Mucosa of stomach (tissue), 1 donor: ENCODE measurements at regions not wholly inside any gene's neighbourhood (a gene's known extent, or its start where the extent isn't known, plus 50 kb on each side); places are given as distances from the start of the nearest gene placed in this dataset.

Source experiments
- H3K27me3 ChIP-seq: one replicate; pipeline ENCODE4 v1.7.0; 2013; ENCODE audit warnings: mild to moderate bottlenecking, low read length; ENCODE audit not compliant: control insufficient read depth, insufficient read depth
- H3K36me3 ChIP-seq: one replicate; pipeline ENCODE4 v1.7.0; 2013; ENCODE audit warnings: low read length; ENCODE audit not compliant: control insufficient read depth, insufficient read depth
- H3K4me1 ChIP-seq: one replicate; pipeline ENCODE4 v1.7.0; 2013; ENCODE audit warnings: mild to moderate bottlenecking, low read length; ENCODE audit not compliant: control insufficient read depth, insufficient read depth
- H3K4me3 ChIP-seq: one replicate; pipeline ENCODE4 v1.7.0; 2013; ENCODE audit warnings: low read length
- H3K9ac ChIP-seq: one replicate; pipeline ENCODE4 v1.7.0; 2013; ENCODE audit warnings: mild to moderate bottlenecking, low read length, moderate library complexity
- H3K9me3 ChIP-seq: one replicate; pipeline ENCODE4 v1.7.0; 2013; ENCODE audit warnings: mild to moderate bottlenecking, low read length, moderate library complexity; ENCODE audit not compliant: control insufficient read depth
- donor health status: Pancreatic carcinoma.

DNA sequence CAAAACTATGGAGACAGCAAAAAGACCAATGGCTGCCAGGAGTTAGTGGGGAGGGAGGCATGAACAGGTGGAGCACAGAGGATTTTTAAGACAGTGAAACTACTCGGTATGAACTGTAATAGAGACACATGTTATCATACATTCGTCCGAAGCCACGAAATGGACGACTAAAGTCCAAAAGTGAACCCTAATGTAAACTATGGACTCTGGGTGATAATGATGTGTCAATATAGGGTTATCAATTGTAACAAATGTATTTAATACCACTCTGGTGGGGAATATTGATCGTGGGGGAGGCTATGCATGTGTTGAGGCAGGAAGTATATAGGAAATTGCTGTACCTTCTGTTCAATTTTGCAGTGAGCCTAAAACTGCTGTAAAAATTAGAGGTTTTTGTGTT, 107.0 kb downstream of the CPN2 start:
- H3K9me3 ChIP-seq = no peaks in the 10 kb centered on the region
- no peak overlapping the region for H3K4me3 ChIP-seq
- peaks cover 5% of the 10 kb centered on the region for H3K4me1 ChIP-seq
- no peaks in the 10 kb centered on the region for H3K36me3 ChIP-seq
- H3K27me3 ChIP-seq = no peaks in the 10 kb centered on the region
- H3K9ac ChIP-seq = no peak overlapping the region

DNA sequence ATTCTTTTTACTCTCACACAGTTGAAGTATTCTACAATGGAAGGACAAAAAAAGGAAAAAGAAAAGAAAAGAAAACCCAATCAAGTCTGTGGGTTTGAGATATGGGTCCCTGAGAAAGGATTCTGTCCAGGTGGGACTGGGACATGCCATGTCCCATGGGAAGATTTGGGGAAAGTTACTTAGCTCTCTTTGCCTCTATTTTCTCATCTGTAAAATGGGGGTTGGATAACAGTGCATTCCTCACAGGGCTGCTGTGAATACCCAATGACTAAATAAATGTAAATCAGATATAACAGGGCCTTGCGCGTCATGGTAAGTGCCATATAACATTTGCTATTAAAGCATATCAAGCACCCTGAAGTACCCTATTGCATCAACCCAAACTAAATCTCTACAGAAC, 105.7 kb downstream of the CPN2 start:
- no peak overlapping the region for H3K9ac ChIP-seq
- no peaks in the 10 kb centered on the region for H3K27me3 ChIP-seq
- no peaks in the 10 kb centered on the region for H3K36me3 ChIP-seq
- H3K4me1 ChIP-seq = peaks cover 12% of the 10 kb centered on the region
- no peaks in the 10 kb centered on the region for H3K9me3 ChIP-seq
- no peak overlapping the region for H3K4me3 ChIP-seq

DNA sequence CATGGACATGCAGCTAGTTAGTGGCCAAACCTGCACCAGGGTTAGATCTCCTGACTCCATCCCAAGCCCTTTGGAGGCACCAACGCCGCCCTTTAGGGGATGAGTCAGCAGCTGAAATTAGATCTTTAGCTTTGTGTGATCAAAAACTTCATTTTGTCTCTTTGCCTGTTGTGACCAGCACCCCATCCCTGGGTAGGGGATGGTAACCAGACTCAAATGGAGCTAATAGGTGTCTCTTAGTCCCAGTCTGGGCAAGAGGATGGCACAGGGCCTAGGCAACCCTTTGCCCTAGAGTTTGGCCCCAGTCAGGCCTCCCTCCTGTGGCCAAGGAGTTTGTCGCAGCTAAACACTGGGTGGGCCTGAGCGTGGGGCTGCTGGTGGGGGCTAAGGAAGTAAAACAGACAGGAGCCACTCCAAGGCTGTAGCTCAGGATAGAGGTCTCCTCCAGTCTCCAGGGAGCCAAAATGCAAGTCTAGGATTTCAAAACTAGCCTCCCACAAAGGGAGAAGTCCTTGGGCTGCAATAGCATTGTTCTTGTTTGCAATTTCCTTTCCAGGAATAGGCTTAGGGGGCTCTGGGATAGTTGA, 105.1 kb downstream of the CPN2 start:
- H3K27me3 ChIP-seq = peaks cover 2% of the 10 kb centered on the region
- H3K4me1 ChIP-seq = peaks cover 15% of the 10 kb centered on the region
- H3K36me3 ChIP-seq = no peaks in the 10 kb centered on the region
- no peak overlapping the region for H3K4me3 ChIP-seq
- H3K9ac ChIP-seq = no peak overlapping the region
- H3K9me3 ChIP-seq = no peaks in the 10 kb centered on the region

DNA sequence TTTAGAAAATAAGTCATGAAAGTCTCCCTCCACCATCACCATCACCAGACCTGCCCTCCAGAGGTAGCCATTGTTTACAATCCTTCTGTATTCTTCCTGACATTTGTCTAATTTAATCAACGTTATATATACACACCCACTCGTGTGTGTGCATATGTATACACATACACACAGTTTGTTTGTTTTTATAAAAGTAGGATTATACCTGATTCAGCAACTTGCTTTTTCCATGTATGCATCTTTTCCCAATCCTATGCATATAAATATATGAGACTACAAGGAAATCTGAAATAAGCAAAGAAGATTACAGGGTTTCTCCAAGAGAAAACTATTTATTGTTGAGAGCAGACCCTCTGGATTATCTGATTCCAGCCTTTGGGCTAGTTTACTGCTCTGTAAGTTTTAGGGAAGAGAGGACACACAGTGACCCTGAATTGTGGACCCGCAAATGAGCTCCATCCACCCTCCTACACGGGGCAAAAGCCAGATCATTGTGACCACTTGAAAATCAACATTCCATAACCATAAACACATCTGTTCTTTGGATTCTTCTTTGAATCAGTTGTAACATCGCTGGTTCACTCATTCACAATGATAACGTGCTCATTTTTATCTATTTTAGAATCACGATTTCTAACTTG, 104.3 kb downstream of the CPN2 start:
- Histone ChIP-seq H3K36me3 (no peaks in the 10 kb centered on the region), H3K4me3 (no peak overlapping the region), H3K9me3 (no peaks in the 10 kb centered on the region), H3K4me1 (peaks cover 17% of the 10 kb centered on the region), H3K27me3 (peaks cover 5% of the 10 kb centered on the region), H3K9ac (no peak overlapping the region)

DNA sequence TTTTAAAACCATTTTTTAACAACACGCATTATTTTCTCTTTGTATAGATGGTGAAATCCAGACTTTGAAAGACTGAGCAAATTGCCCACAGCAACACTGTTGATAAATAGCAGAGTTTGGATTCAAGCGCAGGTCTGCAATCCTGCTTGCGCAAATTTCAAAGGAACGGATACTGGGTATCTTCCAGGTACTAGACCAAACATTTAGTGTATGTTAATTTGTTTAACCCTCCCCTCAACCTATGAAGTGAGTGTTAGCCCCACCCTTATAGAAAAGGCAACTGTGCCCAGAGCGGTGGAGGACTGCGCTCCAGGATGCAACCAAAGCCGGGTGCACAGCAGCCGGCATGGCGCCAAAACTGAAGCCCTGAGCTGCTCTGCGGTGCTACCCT, 103.8 kb downstream of the CPN2 start:
- H3K27me3 ChIP-seq = peaks cover 5% of the 10 kb centered on the region
- H3K36me3 ChIP-seq = no peaks in the 10 kb centered on the region
- H3K4me3 ChIP-seq = no peak overlapping the region
- H3K9me3 ChIP-seq = no peaks in the 10 kb centered on the region
- peaks cover 17% of the 10 kb centered on the region for H3K4me1 ChIP-seq
- H3K9ac ChIP-seq = no peak overlapping the region

DNA sequence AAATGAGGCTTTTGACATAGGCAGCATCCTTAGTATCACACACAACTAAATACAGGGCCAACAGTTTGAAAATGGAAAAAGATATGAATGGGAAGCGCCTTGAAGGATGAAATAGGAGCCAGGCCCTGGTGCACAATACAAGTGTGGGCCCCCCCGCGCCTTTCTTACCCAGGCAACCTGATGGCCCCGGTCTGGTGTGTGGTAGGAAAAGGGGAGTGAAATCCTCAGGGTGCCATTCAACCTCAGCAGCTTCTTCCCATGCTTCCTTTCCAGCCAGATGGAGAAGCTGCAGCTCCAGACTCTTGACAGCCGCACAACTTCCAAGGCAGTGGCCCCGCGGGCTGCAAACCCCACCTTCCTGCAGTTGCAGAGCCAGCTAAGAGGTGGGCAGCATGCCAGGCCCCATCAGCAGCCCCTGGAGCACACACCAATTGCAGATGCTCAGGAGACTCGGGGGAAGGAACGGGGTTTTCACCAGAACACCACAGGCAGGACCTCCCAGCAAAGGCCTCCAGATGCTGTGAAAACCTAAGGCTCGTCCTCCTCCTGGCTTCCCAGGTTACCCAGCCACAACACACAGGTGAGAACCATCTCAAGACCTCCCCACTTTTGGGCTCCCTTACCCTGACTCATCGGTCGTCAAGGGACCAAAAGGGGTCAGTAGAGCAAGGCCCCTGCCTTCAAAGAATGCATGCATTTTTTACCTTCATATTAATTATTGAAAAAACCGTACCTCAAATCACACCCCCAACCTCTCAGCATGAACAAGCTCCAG, 101.6 kb downstream of the CPN2 start:
- H3K27me3 ChIP-seq = peaks cover 5% of the 10 kb centered on the region
- H3K9ac ChIP-seq = no peak overlapping the region
- H3K36me3 ChIP-seq = no peaks in the 10 kb centered on the region
- no peaks in the 10 kb centered on the region for H3K9me3 ChIP-seq
- peaks cover 12% of the 10 kb centered on the region for H3K4me1 ChIP-seq
- no peak overlapping the region for H3K4me3 ChIP-seq

DNA sequence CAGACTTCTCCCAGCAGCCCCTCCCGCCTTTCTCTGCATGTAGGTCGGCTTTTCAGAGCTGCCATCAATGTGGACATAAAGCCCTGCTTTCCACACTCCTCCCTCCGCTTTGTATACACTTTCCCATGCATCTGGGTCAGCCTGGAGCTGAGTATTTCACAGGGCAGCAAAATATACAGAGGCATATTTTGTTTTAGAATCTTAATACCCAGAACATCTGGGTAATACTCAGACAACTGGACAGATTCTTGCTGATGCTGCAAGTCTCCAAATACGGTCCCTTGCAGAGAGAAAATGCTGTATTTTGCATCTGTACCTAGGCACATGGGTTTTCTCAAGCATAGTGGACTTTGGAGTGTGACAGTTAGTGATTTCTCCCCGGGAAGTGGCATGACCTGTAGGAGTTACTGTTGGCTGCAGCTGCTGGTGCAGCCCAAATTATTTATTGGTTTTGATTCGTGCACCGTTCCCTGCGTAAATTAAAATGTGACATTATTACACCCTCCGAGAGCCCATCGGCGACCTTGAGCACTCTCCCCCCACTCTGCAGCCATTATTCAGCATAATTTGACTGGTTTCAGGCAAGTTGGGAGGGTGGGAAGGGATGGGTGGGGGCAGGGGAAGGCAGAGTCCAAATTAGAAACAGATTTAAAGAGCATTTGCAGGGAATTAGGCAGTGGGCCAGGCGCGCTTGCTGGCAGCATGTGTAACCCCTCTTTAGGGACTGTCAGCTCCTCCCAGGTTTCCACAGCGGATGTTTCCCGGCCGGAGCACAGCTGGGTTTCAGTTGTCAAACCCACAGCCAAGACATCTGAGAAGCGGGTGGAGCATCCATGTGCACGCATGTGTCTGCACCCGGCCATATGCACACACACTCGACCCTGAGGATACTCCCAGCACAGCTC, 100.8 kb downstream of the CPN2 start:
- no peak overlapping the region for H3K4me3 ChIP-seq
- no peaks in the 10 kb centered on the region for H3K9me3 ChIP-seq
- H3K4me1 ChIP-seq = peaks cover 15% of the 10 kb centered on the region
- no peak overlapping the region for H3K9ac ChIP-seq
- H3K36me3 ChIP-seq = no peaks in the 10 kb centered on the region
- peaks cover 5% of the 10 kb centered on the region for H3K27me3 ChIP-seq

DNA sequence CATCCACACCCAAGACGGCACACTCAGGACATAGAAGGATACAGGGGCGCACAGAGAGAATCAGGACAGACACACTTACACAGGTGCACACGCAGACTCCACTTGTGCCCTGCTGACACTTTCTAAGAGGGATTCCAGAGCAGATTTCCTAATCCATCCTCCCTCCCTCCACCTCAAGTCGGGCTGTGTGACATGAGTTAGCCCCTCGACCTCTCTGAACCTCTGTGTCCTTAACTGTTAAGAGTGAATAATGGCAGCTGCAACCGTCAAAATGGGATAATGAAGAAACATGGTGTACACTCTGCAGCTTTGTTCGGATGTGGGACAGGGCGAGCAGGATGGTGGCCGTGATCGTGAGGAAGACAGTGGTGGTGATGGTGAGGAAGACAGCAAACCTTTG, 100.1 kb downstream of the CPN2 start:
- no peaks in the 10 kb centered on the region for H3K9me3 ChIP-seq
- peaks cover 22% of the 10 kb centered on the region for H3K4me1 ChIP-seq
- H3K9ac ChIP-seq = no peak overlapping the region
- no peak overlapping the region for H3K4me3 ChIP-seq
- peaks cover 5% of the 10 kb centered on the region for H3K27me3 ChIP-seq
- no peaks in the 10 kb centered on the region for H3K36me3 ChIP-seq

- Histone ChIP-seq H3K9ac (no peak overlapping the region), H3K27me3 (peaks cover 5% of the 10 kb centered on the region), H3K36me3 (no peaks in the 10 kb centered on the region), H3K9me3 (no peaks in the 10 kb centered on the region), H3K4me3 (no peak overlapping the region), H3K4me1 (peaks cover 22% of the 10 kb centered on the region)
Observed at GRCh38 chr3:194251461-194251860, 99.7 kb downstream of the CPN2 start.

GRCh38 chr3:194251891-194252560, 99.1 kb downstream of the CPN2 start:
- H3K36me3 ChIP-seq = no peaks in the 10 kb centered on the region
- no peak overlapping the region for H3K4me3 ChIP-seq
- H3K9ac ChIP-seq = no peak overlapping the region
- no peaks in the 10 kb centered on the region for H3K9me3 ChIP-seq
- peaks cover 22% of the 10 kb centered on the region for H3K4me1 ChIP-seq
- H3K27me3 ChIP-seq = peaks cover 5% of the 10 kb centered on the region

DNA sequence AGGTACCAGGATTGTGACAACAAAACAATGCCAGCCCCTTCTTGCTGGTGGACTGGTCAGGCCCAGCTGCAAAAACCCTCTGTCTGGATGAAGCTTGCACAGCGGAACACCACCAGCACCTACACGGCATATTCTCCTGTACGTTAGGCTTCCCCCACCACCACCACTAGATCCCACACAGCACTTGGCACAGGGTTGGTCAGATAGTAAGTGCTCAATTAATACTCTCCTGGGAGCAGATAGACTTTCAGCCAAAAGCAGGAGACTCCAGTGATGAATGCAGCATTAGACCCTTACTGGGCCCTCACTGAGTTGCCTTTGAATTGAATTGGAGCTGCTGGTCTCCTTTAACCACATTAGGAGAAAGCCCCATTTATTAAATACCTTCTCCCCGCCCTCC, 97.9 kb downstream of the CPN2 start:
- Histone ChIP-seq H3K27me3 (peaks cover 5% of the 10 kb centered on the region), H3K4me1 (peaks cover 22% of the 10 kb centered on the region), H3K9me3 (no peaks in the 10 kb centered on the region), H3K36me3 (no peaks in the 10 kb centered on the region), H3K4me3 (no peak overlapping the region), H3K9ac (no peak overlapping the region)
